ENCODE measurements at regions not wholly inside any gene's neighbourhood (a gene's known extent, or its start where the extent isn't known, plus 50 kb on each side); places are given as distances from the start of the nearest gene placed in this dataset.
A peak's percentile ranks its signal among the peaks of the same experiment; 100 is the strongest.

DNA sequence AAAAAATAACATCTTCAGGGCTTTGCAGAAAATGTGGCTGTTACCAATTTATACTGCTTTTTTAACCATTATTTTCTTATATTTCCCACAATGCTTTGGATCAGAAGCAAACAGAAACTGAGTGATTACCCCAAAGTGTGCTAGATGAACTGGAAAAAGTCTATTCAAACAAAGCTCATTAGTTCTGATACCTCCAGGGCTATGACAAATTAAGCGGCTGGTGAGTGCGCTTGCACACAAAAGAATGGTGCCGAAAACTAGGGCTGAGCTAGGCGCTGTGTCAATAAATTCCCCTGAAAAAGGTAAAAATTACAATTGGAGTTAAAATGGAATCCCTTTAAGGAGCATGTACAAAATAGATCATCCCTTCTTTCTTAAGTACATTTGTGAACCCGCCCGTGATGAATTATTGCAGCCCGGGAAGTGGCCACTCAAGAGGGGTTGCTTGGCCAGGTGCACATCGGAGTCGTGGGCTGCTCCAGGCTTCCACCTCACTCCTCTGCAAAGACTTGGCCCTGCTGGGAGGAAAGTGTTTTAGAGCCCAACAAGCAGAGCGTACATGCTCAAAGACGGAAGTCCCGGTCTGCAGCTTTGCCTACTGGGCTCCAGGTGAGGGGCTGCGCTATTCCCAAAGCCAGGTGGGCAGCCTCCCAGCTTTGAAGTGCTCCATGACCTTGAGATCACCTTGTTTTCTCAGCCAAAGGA, 164.0 kb upstream of the ZNF507 start:
- Histone ChIP-seq H3K9me3 (ENCODE audit: control insufficient read depth in 2 of 3, insufficient read depth in 1 of 3, low read length in 3 of 3) (no peaks in the 10 kb centered on the region), H3K4me1 (ENCODE audit: control insufficient read depth in 2 of 3, insufficient read depth in 2 of 3, low read depth in 1 of 3, low read length in 3 of 3) (no peaks in the 10 kb centered on the region), H3K36me3 (ENCODE audit: control insufficient read depth in 2 of 3, insufficient read depth in 3 of 3, low read length in 3 of 3) (no peaks in the 10 kb centered on the region), H3K27ac (ENCODE audit: low read depth in 2 of 2, low read length in 2 of 2) (no peak overlapping the region), H3K9ac (ENCODE audit: low read length in 3 of 3) (no peak overlapping the region), H3K4me3 (ENCODE audit: low read length in 3 of 3) (no peak overlapping the region), H3K27me3 (ENCODE audit: control insufficient read depth, insufficient read depth, low read length) (no peaks in the 10 kb centered on the region)
- DNase-seq = peak in 2 of 5 donors; percentile 10 to 15
- TF ChIP-seq, protein P1, sequence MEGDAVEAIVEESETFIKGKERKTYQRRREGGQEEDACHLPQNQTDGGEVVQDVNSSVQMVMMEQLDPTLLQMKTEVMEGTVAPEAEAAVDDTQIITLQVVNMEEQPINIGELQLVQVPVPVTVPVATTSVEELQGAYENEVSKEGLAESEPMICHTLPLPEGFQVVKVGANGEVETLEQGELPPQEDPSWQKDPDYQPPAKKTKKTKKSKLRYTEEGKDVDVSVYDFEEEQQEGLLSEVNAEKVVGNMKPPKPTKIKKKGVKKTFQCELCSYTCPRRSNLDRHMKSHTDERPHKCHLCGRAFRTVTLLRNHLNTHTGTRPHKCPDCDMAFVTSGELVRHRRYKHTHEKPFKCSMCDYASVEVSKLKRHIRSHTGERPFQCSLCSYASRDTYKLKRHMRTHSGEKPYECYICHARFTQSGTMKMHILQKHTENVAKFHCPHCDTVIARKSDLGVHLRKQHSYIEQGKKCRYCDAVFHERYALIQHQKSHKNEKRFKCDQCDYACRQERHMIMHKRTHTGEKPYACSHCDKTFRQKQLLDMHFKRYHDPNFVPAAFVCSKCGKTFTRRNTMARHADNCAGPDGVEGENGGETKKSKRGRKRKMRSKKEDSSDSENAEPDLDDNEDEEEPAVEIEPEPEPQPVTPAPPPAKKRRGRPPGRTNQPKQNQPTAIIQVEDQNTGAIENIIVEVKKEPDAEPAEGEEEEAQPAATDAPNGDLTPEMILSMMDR (IDR thresholded peaks at IDR 0.05; ENCODE audit: borderline replicate concordance, extremely low read depth, insufficient read depth) = no peak
- intact Hi-C loops (cut with DNase I) = no loop called here
- no peak for FAIRE-seq

- H3K36me3 ChIP-seq (ENCODE audit: control insufficient read depth in 2 of 3, insufficient read depth in 3 of 3, low read length in 3 of 3) = no peaks in the 10 kb centered on the region
- H3K27ac ChIP-seq (ENCODE audit: low read depth in 2 of 2, low read length in 2 of 2) = no peak overlapping the region
- H3K9ac ChIP-seq (ENCODE audit: low read length in 3 of 3) = no peak overlapping the region
- no peak overlapping the region for H3K4me3 ChIP-seq (ENCODE audit: low read length in 3 of 3)
- no peaks in the 10 kb centered on the region for H3K27me3 ChIP-seq (ENCODE audit: control insufficient read depth, insufficient read depth, low read length)
- H3K9me3 ChIP-seq (ENCODE audit: control insufficient read depth in 2 of 3, insufficient read depth in 1 of 3, low read length in 3 of 3) = no peaks in the 10 kb centered on the region
- peak in 1 of 5 donors; percentile 8 for DNase-seq
- intact Hi-C loops (cut with DNase I) = no loop called here
- H3K4me1 ChIP-seq (ENCODE audit: control insufficient read depth in 2 of 3, insufficient read depth in 2 of 3, low read depth in 1 of 3, low read length in 3 of 3) = no peaks in the 10 kb centered on the region
- no peak for FAIRE-seq
- TF ChIP-seq, protein P1 (IDR thresholded peaks at IDR 0.05; ENCODE audit: borderline replicate concordance, extremely low read depth, insufficient read depth) = no peak
Measured at GRCh38 chr19:32186542-32187330, 158.7 kb upstream of the ZNF507 start.

- Histone ChIP-seq H3K4me3 (ENCODE audit: low read length in 3 of 3) (no peak overlapping the region), H3K9me3 (ENCODE audit: control insufficient read depth in 2 of 3, insufficient read depth in 1 of 3, low read length in 3 of 3) (peaks cover 0 to 3% (median 0%) of the 10 kb centered on the region in 3 donors), H3K27me3 (ENCODE audit: control insufficient read depth, insufficient read depth, low read length) (no peaks in the 10 kb centered on the region), H3K36me3 (ENCODE audit: control insufficient read depth in 2 of 3, insufficient read depth in 3 of 3, low read length in 3 of 3) (no peaks in the 10 kb centered on the region), H3K27ac (ENCODE audit: low read depth in 2 of 2, low read length in 2 of 2) (no peak overlapping the region), H3K9ac (ENCODE audit: low read length in 3 of 3) (no peak overlapping the region), H3K4me1 (ENCODE audit: control insufficient read depth in 2 of 3, insufficient read depth in 2 of 3, low read depth in 1 of 3, low read length in 3 of 3) (no peaks in the 10 kb centered on the region)
- DNase-seq (no peak), FAIRE-seq (no peak)
- intact Hi-C loops (cut with DNase I) = no loop called here
- TF ChIP-seq, protein P1 (IDR thresholded peaks at IDR 0.05; ENCODE audit: borderline replicate concordance, extremely low read depth, insufficient read depth) = no peak
Measured at GRCh38 chr19:32188921-32189320, 156.5 kb upstream of the ZNF507 start.

All from kidney (tissue), 13 donors.